Stimulated activated effector memory CD8-positive, alpha-beta T cell treated with anti-CD3 and anti-CD28 coated beads, Interleukin-12 subunit alpha, Interleukin-12 subunit beta, amount 100 ng/mL, for 72 hours (primary cell): ENCODE measurements at regions not wholly inside any gene's neighbourhood (a gene's known extent, or its start where the extent isn't known, plus 50 kb on each side); places are given as distances from the start of the nearest gene placed in this dataset.
A peak's percentile ranks its signal among the peaks of the same experiment; 100 is the strongest.
"Not testable (repeated sequence)": the region's sequence is repeated elsewhere in the genome, so short reads cannot be mapped to it uniquely, and the experiment has no call there.

ENCODE experiments used
- ATAC-seq: fragments of 150-1000 bp; cut with Tn5 transposase; 2 replicates; pipeline ENCODE4 v1.10.0; 2021
- DNase-seq, 2 donors: peaks; one replicate each; pipeline ENCODE4 v3.0.0; 2021 to 2022; ENCODE audit warnings: low spot score in 2 of 2
- H3K27ac Mint-ChIP-seq: one replicate; pipeline ENCODE4 v1.8.0; 2022; ENCODE audit warnings: mild to moderate bottlenecking, mixed read lengths
- H3K36me3 Mint-ChIP-seq: one replicate; pipeline ENCODE4 v1.8.0; 2022; ENCODE audit warnings: mild to moderate bottlenecking, mixed read lengths
- H3K4me1 Mint-ChIP-seq: one replicate; pipeline ENCODE4 v1.8.0; 2022; ENCODE audit warnings: mixed read lengths
- H3K4me3 Mint-ChIP-seq: one replicate; pipeline ENCODE4 v1.8.0; 2022; ENCODE audit warnings: mild to moderate bottlenecking, mixed read lengths
- H3K9me3 Mint-ChIP-seq: one replicate; pipeline ENCODE4 v1.8.0; 2022; ENCODE audit warnings: mixed read lengths

DNA sequence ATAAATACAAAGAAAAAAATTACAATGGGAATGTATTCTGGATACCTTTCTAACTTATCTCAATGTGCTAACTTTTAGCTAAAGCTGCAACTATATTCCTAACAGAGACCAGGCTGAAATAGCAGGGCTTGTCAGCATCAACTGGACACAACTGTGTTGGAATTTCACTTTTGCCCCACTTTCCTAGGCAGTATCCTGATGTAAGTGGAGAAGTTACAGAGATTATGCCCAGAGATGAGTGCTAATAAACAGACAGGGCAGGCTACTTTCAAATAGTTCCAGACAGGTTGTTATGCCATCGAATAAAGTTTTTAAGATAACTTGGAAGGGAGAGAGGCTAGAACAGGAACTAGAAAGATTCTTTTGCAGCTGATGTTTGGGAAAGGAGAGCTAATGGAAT lies 201.9 kb downstream of the KCTD12 start:
- no peaks in the 10 kb centered on the region for H3K4me1 Mint-ChIP-seq
- DNase-seq (no peak), ATAC-seq (no peak)
- no peak overlapping the region for H3K27ac Mint-ChIP-seq
- no peaks in the 10 kb centered on the region for H3K9me3 Mint-ChIP-seq
- no peaks in the 10 kb centered on the region for H3K36me3 Mint-ChIP-seq
- no peak overlapping the region for H3K4me3 Mint-ChIP-seq

DNA sequence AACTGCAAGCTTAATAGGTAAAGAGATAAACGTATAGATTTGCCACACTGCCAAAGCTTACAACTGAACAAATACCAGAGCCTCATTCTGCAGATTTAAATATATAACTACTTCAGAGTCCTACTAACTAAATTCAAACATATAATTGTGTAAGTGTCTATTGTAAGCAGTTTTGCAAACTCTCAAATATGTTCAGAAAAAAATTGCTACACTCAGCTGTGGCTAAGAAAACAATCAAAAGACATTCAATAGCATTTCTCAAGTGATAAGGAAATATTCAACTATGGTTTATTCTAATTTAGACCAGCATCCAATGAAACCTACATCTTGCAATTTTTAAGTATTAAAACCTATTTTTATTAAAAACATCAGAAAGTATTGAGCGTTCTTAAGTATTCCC lies 202.4 kb downstream of the KCTD12 start:
- Mint-ChIP-seq H3K27ac (no peak overlapping the region), H3K4me1 (no peaks in the 10 kb centered on the region)

GRCh38 chr13:76683168-76683567 lies 203.0 kb downstream of the KCTD12 start:
- no peak overlapping the region for H3K4me3 Mint-ChIP-seq
- no peak for DNase-seq
- no peaks in the 10 kb centered on the region for H3K9me3 Mint-ChIP-seq
- no peak overlapping the region for H3K27ac Mint-ChIP-seq
- H3K4me1 Mint-ChIP-seq, result no peaks in the 10 kb centered on the region
- ATAC-seq, result no peak
- no peaks in the 10 kb centered on the region for H3K36me3 Mint-ChIP-seq

More for the DNA sequence above, 202.4 kb downstream of the KCTD12 start:
- DNase-seq (no peak), ATAC-seq (no peak)
- Mint-ChIP-seq H3K4me3 (no peak overlapping the region), H3K9me3 (no peaks in the 10 kb centered on the region), H3K36me3 (no peaks in the 10 kb centered on the region)

DNA sequence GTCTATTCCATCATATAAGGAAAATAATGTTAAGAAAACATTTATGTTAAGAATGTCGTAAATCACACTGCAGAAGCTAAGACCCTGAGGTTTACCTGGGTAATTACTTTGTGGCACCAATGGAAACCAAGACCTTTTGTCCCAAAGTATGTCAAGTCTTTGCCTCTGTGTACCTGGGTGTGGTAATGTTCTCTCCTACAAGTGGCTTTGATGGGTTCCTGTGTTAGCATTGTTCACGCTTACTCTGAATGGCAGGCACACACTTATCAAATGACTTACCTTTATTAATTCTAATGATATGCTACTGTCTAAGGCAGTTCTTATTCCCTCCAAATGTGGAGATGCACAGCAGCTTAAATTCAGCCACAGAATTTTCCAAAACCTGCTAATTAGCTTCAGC lies 206.1 kb downstream of the KCTD12 start:
- ATAC-seq, result no peak
- Mint-ChIP-seq H3K9me3 (no peaks in the 10 kb centered on the region), H3K4me1 (no peaks in the 10 kb centered on the region), H3K27ac (no peak overlapping the region), H3K4me3 (no peak overlapping the region), H3K36me3 (no peaks in the 10 kb centered on the region)
- no peak for DNase-seq

GRCh38 chr13:76677043-76677442 lies 209.2 kb downstream of the KCTD12 start:
- ATAC-seq (no peak), DNase-seq (no peak)
- no peak overlapping the region for H3K4me3 Mint-ChIP-seq
- no peaks in the 10 kb centered on the region for H3K4me1 Mint-ChIP-seq
- no peaks in the 10 kb centered on the region for H3K36me3 Mint-ChIP-seq
- H3K9me3 Mint-ChIP-seq, result no peaks in the 10 kb centered on the region
- H3K27ac Mint-ChIP-seq, result no peak overlapping the region

DNA sequence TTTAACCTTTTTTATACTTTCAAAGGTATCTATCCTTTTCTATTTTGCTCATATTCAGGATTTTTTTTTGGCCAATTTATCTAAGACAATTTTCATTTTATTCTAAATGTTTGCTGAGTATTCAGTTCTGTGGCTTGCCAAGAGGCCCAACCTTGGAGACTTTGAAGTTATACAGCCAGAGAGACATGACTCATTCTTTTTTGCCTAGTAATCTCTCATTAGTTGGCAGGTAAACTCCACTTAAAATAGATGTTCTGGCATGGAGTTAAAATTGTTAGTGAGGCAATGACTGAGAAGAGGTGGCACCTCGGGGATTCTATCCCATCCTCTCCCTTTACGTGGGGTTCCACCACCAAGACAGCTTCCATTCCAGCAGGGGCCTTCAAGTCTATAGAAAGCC lies 213.8 kb downstream of the KCTD12 start:
- H3K4me3 Mint-ChIP-seq, result no peak overlapping the region
- H3K9me3 Mint-ChIP-seq, result no peaks in the 10 kb centered on the region
- DNase-seq (no peak), ATAC-seq (no peak)
- no peaks in the 10 kb centered on the region for H3K36me3 Mint-ChIP-seq
- no peak overlapping the region for H3K27ac Mint-ChIP-seq
- no peaks in the 10 kb centered on the region for H3K4me1 Mint-ChIP-seq

DNA sequence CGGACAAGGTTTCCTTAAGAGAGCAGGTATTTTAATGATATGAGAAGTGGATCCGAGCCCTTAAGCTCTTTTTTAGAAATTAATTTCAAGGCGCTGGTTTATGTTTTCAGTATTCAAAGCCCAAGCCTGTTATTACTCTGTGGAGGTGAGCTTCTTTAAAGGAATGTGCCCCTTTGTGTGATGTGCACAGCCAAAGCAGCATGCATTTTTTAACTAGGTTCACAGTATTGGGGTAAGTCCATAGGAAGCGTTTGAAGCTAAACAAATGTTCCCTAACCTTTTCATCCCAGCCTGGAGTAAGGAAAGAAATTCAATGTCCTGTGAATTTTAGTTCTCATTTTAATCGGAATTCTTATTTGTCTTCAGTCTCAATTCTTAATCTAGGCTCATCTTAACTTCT lies 217.5 kb downstream of the KCTD12 start:
- DNase-seq (no peak), ATAC-seq (no peak)
- Mint-ChIP-seq H3K36me3 (no peaks in the 10 kb centered on the region), H3K4me3 (no peak overlapping the region), H3K9me3 (no peaks in the 10 kb centered on the region), H3K27ac (no peak overlapping the region), H3K4me1 (no peaks in the 10 kb centered on the region)

DNA sequence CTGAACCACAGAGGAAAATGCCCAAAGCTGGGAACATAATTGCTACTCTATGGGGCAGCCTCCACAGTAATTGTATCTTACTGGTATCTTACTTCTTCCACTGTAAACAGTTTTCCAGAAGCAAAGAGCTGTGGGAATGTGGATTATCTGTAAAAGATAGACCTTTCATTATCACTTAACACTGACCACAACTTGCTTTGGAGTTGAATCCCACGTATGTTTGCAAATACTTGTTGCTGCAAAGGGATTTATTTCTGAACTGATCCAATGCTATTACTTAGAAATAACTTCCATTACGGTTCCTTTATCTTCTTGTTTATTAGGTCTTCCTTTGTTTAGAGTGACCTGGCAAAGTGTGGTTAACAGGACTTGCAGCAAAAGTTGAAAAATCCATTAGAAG lies 218.1 kb downstream of the KCTD12 start:
- no peak for ATAC-seq

DNA sequence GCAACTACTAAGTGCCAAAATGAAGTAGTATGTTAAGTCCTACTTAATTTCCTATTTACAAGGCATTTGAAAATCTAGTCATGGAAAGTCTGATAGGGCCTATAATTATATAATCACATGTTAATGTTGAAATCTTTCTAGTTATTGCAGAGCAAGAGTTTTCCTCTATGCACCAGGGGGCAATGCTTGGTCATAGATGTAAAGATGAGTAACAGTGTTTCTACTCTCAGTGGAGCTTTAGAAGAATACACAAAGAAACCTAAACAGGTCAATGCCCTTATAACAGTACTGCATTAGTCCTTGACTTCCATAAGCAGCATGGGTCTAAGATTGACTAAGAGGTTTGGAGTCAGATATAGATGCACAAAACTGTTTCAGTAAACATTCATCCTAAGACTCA lies 218.7 kb downstream of the KCTD12 start:
- peak; percentile 34 for ATAC-seq
- no peaks in the 10 kb centered on the region for H3K9me3 Mint-ChIP-seq

More for the DNA sequence above, 218.1 kb downstream of the KCTD12 start:
- DNase-seq, result no peak
- H3K4me3 Mint-ChIP-seq, result no peak overlapping the region
- H3K9me3 Mint-ChIP-seq, result no peaks in the 10 kb centered on the region
- H3K4me1 Mint-ChIP-seq, result no peaks in the 10 kb centered on the region
- no peaks in the 10 kb centered on the region for H3K36me3 Mint-ChIP-seq
- H3K27ac Mint-ChIP-seq, result no peak overlapping the region

DNA sequence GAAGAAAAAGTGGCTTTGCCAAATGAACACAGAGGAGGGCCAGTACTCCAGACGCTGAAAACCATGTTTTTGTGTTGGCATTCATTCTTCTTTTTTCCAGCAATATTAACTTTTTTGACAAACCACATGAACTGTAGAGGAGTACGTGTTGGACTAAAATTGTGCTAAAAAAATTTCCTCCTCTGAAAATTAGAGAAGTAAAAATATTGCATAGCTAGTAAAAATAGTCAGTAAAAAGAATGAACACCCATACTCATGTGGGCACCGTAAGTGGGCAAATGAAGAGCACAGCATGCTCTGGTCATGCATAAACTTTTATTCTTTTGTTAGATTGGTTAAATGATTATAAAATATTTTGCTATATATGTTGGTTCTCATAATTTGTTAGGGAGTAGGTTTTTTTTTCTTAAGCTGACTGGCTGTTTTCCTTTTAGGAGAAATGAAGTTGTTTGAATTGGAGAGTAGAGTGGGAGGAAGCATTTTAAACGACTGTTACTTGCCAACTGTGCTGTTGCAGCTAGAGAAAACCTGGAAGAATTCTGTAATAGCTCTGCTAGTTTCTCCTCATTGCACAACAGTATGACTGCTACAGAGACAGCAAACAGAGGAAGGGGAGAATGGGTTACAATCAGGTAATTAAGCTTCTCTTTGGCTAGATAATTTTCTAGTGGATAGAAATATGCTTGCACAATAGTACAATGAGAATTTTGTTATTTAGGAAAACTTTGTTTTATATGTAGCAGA lies 222.4 kb downstream of the KCTD12 start:
- Mint-ChIP-seq H3K36me3 (no peaks in the 10 kb centered on the region), H3K27ac (no peak overlapping the region), H3K4me3 (no peak overlapping the region), H3K9me3 (no peaks in the 10 kb centered on the region), H3K4me1 (no peaks in the 10 kb centered on the region)
- ATAC-seq (no peak), DNase-seq (no peak)

More for the DNA sequence above, 218.7 kb downstream of the KCTD12 start:
- Mint-ChIP-seq H3K27ac (no peak overlapping the region), H3K4me3 (no peak overlapping the region), H3K4me1 (no peaks in the 10 kb centered on the region), H3K36me3 (no peaks in the 10 kb centered on the region)
- DNase-seq, result no peak

- not testable (repeated sequence) for H3K4me3 Mint-ChIP-seq, H3K9me3 Mint-ChIP-seq, H3K27ac Mint-ChIP-seq, H3K36me3 Mint-ChIP-seq, H3K4me1 Mint-ChIP-seq, ATAC-seq, DNase-seq
These were observed 227.1 kb downstream of the KCTD12 start for GRCh38 chr13:76659074-76659473.

GRCh38 chr13:76656500-76656899 lies 229.7 kb downstream of the KCTD12 start:
- H3K36me3 Mint-ChIP-seq, result no peaks in the 10 kb centered on the region
- no peak overlapping the region for H3K27ac Mint-ChIP-seq
- no peak overlapping the region for H3K4me3 Mint-ChIP-seq
- DNase-seq (no peak), ATAC-seq (no peak)
- no peaks in the 10 kb centered on the region for H3K9me3 Mint-ChIP-seq
- no peaks in the 10 kb centered on the region for H3K4me1 Mint-ChIP-seq

- ATAC-seq (no peak), DNase-seq (no peak)
- H3K4me3 Mint-ChIP-seq, result no peak overlapping the region
- no peak overlapping the region for H3K27ac Mint-ChIP-seq
- no peaks in the 10 kb centered on the region for H3K4me1 Mint-ChIP-seq
- H3K36me3 Mint-ChIP-seq, result no peaks in the 10 kb centered on the region
- no peaks in the 10 kb centered on the region for H3K9me3 Mint-ChIP-seq
These were observed 230.1 kb downstream of the KCTD12 start for GRCh38 chr13:76656056-76656455.

- DNase-seq (no peak), ATAC-seq (no peak)
- Mint-ChIP-seq H3K4me3 (no peak overlapping the region), H3K36me3 (no peaks in the 10 kb centered on the region), H3K9me3 (no peaks in the 10 kb centered on the region), H3K4me1 (no peaks in the 10 kb centered on the region), H3K27ac (no peak overlapping the region)
These were observed 231.9 kb downstream of the KCTD12 start for GRCh38 chr13:76654263-76654662.

GRCh38 chr13:76651286-76651685 lies 234.9 kb downstream of the KCTD12 start:
- Mint-ChIP-seq H3K27ac (no peak overlapping the region), H3K9me3 (no peaks in the 10 kb centered on the region), H3K36me3 (no peaks in the 10 kb centered on the region), H3K4me3 (no peak overlapping the region), H3K4me1 (no peaks in the 10 kb centered on the region)
- DNase-seq, result no peak
- no peak for ATAC-seq

- Mint-ChIP-seq H3K9me3 (no peaks in the 10 kb centered on the region), H3K4me3 (no peak overlapping the region), H3K4me1 (no peaks in the 10 kb centered on the region), H3K27ac (no peak overlapping the region), H3K36me3 (no peaks in the 10 kb centered on the region)
- ATAC-seq (no peak), DNase-seq (no peak)
These were observed 238.7 kb downstream of the KCTD12 start for GRCh38 chr13:76647550-76647949.

DNA sequence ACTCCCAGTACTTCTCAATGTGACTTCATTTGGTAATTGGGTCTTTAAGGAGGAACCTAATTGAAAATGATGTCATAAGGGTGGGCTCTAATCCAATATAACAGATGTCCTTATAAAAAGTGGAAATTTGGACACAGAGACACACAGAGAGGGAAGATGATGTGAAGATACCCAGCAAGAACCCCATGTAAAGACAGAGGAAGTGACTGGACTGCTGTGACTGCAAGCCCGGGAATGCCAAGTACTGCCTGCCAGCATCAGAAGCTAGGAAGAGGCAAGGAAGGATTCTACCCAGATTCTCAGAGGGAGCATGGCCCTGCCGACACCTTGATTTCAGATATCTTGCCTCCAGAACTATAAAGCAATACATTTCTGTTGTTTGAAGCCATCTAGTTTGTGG lies 239.3 kb downstream of the KCTD12 start:
- no peak for ATAC-seq
- Mint-ChIP-seq H3K9me3 (no peaks in the 10 kb centered on the region), H3K27ac (no peak overlapping the region), H3K36me3 (no peaks in the 10 kb centered on the region), H3K4me1 (no peaks in the 10 kb centered on the region), H3K4me3 (no peak overlapping the region)
- no peak for DNase-seq
